NCI-H69 (cell line): ENCODE measurements at regions not wholly inside any gene's neighbourhood (a gene's known extent, or its start where the extent isn't known, plus 50 kb on each side); places are given as distances from the start of the nearest gene placed in this dataset.

Source experiments
- DNase-seq: peaks from one replicate; lab custom pipeline; 2025; lab: John Stamatoyannopoulos, UW

DNA sequence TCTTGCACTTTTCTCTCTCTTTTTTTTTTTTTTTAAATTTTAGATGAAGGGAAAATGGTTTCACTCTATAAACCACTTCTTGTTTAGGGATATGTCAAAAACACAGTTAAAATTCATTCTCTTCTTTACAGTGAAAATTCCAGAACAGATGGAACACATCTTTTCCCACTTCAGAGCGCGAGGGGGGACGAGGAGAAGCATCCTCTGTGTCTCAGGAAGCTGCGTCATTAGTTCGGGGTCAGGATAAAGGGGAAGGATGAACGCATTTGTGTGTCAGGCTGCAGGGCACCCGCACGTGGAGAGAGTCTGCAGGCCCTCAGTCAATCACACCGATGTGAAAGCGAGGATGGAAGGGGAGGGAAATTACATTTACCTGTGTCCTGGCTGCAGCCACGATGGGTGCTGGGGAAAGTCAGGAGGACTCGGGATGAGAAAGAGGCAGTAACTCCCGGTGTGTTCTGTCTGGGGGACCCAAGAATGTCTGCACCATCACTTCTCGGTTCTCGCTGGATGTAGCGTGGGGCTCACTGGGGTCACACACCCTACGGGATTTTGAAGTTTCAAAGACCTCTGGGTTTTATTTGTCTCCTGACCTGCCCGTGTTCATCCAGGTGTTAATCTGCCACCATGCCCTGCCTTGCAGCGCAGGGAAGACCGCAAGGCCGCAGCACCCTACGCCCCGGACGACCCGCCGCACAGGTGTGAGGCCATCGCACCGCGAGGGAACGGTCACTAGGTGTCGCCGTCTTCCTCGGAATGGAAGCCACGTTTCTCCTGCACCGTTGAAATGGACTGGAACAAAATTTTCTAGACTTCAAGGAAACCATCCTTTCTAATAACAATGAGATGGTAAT is 66.7 kb upstream of the PITRM1 start:
- peak; percentile 71 for DNase-seq

DNA sequence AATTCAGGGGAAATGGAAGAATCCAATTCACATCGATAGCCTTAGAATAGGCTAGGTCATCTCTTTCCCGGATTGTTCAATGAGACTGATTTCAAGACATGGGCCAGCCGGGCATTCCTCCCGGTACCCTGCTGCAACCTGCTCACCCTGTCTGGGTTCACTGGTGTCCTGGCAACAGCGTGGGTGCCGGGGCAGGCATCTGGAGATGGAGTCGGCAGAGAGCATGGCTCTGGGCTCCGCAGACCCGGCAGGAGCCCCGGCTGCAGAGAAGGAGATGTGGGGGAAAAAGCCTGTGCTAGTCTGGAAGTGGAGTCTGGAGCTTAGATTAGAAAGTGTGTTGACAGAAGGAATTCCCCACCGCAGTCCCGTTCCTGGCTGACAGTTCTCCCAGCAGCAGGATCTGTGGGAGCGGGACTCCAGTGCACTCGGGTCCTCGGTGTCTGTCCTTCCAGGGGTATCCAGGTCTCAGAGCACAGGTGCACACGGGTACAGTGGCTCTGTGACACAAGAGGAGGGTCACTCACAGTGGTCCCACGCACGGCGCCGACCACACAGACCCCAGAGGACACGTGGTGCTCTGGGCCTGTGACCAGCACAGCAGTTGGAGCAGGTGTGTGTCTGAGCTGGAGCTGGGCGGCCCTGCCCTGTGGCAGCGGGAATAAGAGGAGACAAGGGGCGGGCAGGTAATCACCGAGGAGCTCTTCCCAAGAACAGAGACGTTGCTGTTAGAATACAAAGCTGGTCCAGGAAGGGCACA is 65.7 kb upstream of the PITRM1 start:
- DNase-seq, result no peak

GRCh38 chr10:3237530-3237929 is 64.9 kb upstream of the PITRM1 start:
- DNase-seq, result no peak

DNA sequence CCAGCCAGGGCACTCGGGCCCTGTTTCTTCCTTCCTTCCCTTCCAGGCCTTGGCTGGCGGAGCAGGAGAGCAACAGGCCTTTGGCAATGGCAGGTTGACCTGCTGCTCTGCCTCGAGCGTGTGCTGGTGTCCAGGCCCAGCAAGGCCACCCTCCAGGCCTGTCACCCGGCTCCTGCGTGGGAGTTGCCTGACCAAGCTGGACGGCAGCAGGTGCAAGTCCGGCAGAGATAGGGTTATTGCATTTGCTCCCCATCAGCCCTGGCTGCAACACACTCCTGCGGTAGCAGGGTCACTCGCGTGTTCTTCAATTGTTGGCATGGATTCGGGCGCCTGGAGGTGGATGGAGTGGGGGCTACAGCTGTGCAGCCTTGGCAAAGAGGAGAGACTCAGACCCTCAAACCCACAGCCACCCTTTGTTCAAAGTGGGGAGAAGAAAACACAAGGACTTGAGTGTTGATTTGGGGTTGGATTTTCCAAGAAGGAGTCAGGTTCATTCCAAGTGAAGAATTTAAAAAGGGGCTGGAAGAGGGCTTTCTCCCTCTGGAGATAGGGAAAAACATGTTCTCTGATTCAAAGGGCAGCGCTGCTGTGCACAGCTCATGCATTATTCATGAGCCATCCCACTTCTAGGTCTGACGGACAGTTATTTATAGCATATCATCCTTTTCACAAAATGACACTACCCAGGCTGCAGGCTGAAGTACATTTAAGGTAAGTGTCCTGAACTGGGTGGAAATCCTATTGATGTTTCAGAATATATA is 64.2 kb upstream of the PITRM1 start:
- DNase-seq, result no peak

GRCh38 chr10:3235996-3236510 is 63.5 kb upstream of the PITRM1 start:
- DNase-seq, result no peak

GRCh38 chr10:3235395-3235794 is 62.8 kb upstream of the PITRM1 start:
- DNase-seq, result no peak

DNA sequence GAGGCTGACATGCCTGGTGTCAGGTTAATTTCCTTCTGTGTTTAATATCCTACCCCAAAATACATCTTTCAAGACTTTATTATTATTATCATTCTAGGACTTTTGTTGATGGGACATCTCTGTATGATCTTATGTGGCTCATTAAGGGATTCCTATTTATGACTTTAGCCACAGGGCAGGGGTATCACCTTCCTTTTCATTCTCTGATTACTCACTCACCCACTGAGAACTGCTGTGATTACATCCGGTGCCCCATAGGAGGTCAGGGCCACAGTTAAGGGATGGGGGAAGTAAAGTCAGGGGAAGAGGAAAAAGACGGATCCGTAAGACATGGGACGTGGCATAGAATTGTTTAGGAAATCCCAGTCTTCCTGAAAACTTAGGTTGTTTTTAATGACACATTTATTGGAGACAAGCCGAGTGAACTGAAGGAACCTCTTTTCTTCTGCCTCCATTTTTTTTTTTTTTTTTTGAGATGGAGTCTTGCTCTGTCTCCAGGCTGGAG is 61.0 kb upstream of the PITRM1 start:
- DNase-seq, result peak; percentile 9

- DNase-seq, result no peak
These were observed 59.6 kb upstream of the PITRM1 start for GRCh38 chr10:3231951-3232730.

DNA sequence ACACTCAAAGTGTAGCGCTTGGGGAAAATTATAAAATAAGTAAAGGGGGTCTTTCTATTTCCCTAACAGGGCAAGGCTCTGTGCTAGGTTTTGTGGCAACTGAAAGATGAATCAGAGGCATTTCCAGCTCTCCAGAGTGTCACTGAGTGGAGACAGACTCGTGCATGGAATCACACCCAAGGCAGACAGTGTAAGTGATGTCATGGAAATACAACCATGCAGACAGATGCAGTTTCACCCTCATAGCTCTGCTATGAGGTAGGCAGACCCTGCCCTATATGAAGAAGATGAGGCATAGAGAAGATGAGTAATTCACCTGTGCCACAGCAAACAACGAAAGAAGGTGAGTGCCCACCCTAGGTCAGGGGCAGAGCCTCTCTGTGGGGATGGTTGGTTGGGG is 57.2 kb upstream of the PITRM1 start:
- no peak for DNase-seq

GRCh38 chr10:3228629-3228945 is 56.0 kb upstream of the PITRM1 start:
- no peak for DNase-seq

GRCh38 chr10:3226960-3227744 is 54.6 kb upstream of the PITRM1 start:
- DNase-seq, result peak; percentile 7

GRCh38 chr10:3225561-3225960 is 53.0 kb upstream of the PITRM1 start:
- no peak for DNase-seq

GRCh38 chr10:3224241-3224640 is 51.7 kb upstream of the PITRM1 start:
- no peak for DNase-seq

DNA sequence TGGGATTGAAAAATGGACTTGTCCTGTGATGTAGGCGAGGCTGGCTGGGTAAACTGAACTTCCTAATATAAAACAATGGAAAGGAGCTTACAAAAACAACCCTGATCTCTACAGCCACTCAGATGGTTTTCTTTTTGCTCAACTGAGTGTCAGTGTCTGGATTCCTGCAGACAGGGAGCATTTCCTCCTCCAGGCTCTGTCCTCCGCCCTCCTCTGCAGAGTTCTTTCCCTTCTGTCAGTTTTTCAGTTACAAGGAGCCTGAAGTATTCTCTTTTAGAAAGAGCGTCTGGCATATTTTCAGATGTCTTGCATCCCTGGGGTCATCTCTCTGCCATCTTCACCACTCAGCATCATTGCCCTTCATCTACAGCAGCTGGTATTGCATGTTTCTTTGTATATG is 50.0 kb upstream of the PITRM1 start:
- DNase-seq, result no peak
